Neural progenitor cell (in vitro differentiated cells): ENCODE measurements at regions not wholly inside any gene's neighbourhood (a gene's known extent, or its start where the extent isn't known, plus 50 kb on each side); places are given as distances from the start of the nearest gene placed in this dataset.

Experiments
- EZH2 ChIP-seq: fragments of 200-600 bp; sonication (generic); IDR thresholded peaks from 2 replicates; pipeline ENCODE4 v1.6.1; 2017; ENCODE audit warnings: antibody characterized with exemption, mild to moderate bottlenecking, moderate library complexity
- EZH2phosphoT487 ChIP-seq: fragments of 200-600 bp; sonication (generic); IDR thresholded peaks from 2 replicates; pipeline ENCODE4 v1.6.1; 2017; ENCODE audit warnings: antibody characterized with exemption
- TF ChIP-seq, protein P1 (sequence below): fragments of 200-600 bp; sonication (generic); IDR thresholded peaks from 2 replicates; pipeline ENCODE4 v1.5.1; 2017; ENCODE audit warnings: antibody characterized with exemption, mild to moderate bottlenecking

DNA sequence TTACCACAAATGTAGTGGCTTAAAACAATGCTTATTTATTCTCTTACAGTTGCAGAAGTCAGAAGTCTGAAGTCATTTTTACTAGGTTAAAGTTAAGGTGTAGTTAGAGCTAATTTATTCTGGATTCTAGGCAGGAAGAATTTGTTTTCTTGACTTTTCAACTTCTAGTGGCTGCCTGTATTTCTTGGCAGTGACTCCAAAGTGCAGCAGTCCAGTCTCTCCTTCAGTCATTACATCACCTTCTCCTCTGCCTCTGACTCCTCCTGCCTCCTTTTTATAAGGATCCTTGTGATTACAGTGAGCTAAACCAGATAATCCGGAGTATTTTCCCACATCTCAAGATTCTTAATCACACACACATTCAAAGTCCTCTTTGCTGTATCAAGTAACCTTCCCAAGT, 581.4 kb downstream of the KCNA4 start:
- TF ChIP-seq, protein P1, sequence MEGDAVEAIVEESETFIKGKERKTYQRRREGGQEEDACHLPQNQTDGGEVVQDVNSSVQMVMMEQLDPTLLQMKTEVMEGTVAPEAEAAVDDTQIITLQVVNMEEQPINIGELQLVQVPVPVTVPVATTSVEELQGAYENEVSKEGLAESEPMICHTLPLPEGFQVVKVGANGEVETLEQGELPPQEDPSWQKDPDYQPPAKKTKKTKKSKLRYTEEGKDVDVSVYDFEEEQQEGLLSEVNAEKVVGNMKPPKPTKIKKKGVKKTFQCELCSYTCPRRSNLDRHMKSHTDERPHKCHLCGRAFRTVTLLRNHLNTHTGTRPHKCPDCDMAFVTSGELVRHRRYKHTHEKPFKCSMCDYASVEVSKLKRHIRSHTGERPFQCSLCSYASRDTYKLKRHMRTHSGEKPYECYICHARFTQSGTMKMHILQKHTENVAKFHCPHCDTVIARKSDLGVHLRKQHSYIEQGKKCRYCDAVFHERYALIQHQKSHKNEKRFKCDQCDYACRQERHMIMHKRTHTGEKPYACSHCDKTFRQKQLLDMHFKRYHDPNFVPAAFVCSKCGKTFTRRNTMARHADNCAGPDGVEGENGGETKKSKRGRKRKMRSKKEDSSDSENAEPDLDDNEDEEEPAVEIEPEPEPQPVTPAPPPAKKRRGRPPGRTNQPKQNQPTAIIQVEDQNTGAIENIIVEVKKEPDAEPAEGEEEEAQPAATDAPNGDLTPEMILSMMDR, result no peak
- no peak for TF ChIP-seq EZH2
- no peak for TF ChIP-seq EZH2phosphoT487
